GM18951 (cell line): ENCODE measurements at regions not wholly inside any gene's neighbourhood (a gene's known extent, or its start where the extent isn't known, plus 50 kb on each side); places are given as distances from the start of the nearest gene placed in this dataset.
"Not testable (repeated sequence)": the region's sequence is repeated elsewhere in the genome, so short reads cannot be mapped to it uniquely, and the experiment has no call there.

Source experiments
- POLR2A ChIP-seq: IDR thresholded peaks from 4 replicates; pipeline ENCODE4 v1.6.1; 2011; ENCODE audit warnings: mild to moderate bottlenecking; ENCODE audit not compliant: insufficient read length, insufficient read depth; ENCODE audit errors: extremely low read depth
- in situ Hi-C: fragments of 300-500 bp; cut with MboI; formaldehyde crosslinking; loops from one replicate; pipeline ENCODE4 v1.12.0; 2022; ENCODE audit warnings: low sequenced_read_pairs, mixed read lengths, inconsistent platforms; ENCODE audit not compliant: unreplicated experiment

- in situ Hi-C loops, result no loop called here
- no peak for TF ChIP-seq POLR2A
These were observed 195.3 kb upstream of the EPHA4 start for GRCh38 chr2:221767106-221768012.

- in situ Hi-C loops, result no loop called here
- no peak for TF ChIP-seq POLR2A
These were observed 190.4 kb upstream of the EPHA4 start for GRCh38 chr2:221762496-221762895.

GRCh38 chr2:221761260-221761659 is 189.2 kb upstream of the EPHA4 start:
- TF ChIP-seq POLR2A, result no peak
- in situ Hi-C loops, result no loop called here

GRCh38 chr2:221758076-221758475 is 186.0 kb upstream of the EPHA4 start:
- TF ChIP-seq POLR2A, result no peak
- in situ Hi-C loops, result no loop called here

- in situ Hi-C loops, result no loop called here
- no peak for TF ChIP-seq POLR2A
These were observed 181.3 kb upstream of the EPHA4 start for GRCh38 chr2:221753401-221753800.

- in situ Hi-C loops, result no loop called here
- TF ChIP-seq POLR2A, result no peak
These were observed 180.7 kb upstream of the EPHA4 start for GRCh38 chr2:221752781-221753180.

- TF ChIP-seq POLR2A, result no peak
- in situ Hi-C loops, result no loop called here
These were observed 178.2 kb upstream of the EPHA4 start for GRCh38 chr2:221750316-221750715.

- in situ Hi-C loops, result no loop called here
- TF ChIP-seq POLR2A, result no peak
These were observed 175.3 kb upstream of the EPHA4 start for GRCh38 chr2:221747289-221747972.

- TF ChIP-seq POLR2A, result no peak
- in situ Hi-C loops, result no loop called here
These were observed 169.6 kb upstream of the EPHA4 start for GRCh38 chr2:221741496-221742211.

- TF ChIP-seq POLR2A, result no peak
- in situ Hi-C loops, result no loop called here
These were observed 159.5 kb upstream of the EPHA4 start for GRCh38 chr2:221731432-221732145.

GRCh38 chr2:221726894-221727513 is 154.9 kb upstream of the EPHA4 start:
- in situ Hi-C loops, result no loop called here
- TF ChIP-seq POLR2A, result no peak

- in situ Hi-C loops, result no loop called here
- no peak for TF ChIP-seq POLR2A
These were observed 152.6 kb upstream of the EPHA4 start for GRCh38 chr2:221724631-221725203.

- in situ Hi-C loops, result not testable (repeated sequence)
These were observed 152.0 kb upstream of the EPHA4 start for GRCh38 chr2:221724117-221724516.
